ENCODE measurements at regions not wholly inside any gene's neighbourhood (a gene's known extent, or its start where the extent isn't known, plus 50 kb on each side); places are given as distances from the start of the nearest gene placed in this dataset.

- TF ChIP-seq CTCF (IDR thresholded peaks at IDR 0.05) (no peak), POLR2A (IDR thresholded peaks at IDR 0.05; ENCODE audit: low read length) (no peak), ZFP36 (IDR thresholded peaks at IDR 0.05; ENCODE audit: borderline replicate concordance, partially characterized antibody) (no peak), NFE2L2 (conservative IDR thresholded peaks at IDR 0.05; ENCODE audit: low read length) (no peak), HOXA7 (CRISPR knock-in tag; IDR thresholded peaks at IDR 0.05) (no peak), RNF2 (IDR thresholded peaks at IDR 0.05; ENCODE audit: borderline replicate concordance, low read depth) (no peak), REST (IDR thresholded peaks at IDR 0.05) (no peak), EP300 (IDR thresholded peaks at IDR 0.05) (no peak), KDM1A (IDR thresholded peaks at IDR 0.05; ENCODE audit: low read depth) (no peak), ESRRA (IDR thresholded peaks at IDR 0.05; ENCODE audit: borderline replicate concordance, low read length) (no peak), MAFK (IDR thresholded peaks at IDR 0.05; ENCODE audit: partially characterized antibody) (no peak), RAD21 (conservative IDR thresholded peaks at IDR 0.05 in 1 of 2, IDR thresholded peaks at IDR 0.05 in 1 of 2) (no peak), MYC (IDR thresholded peaks at IDR 0.05; ENCODE audit: borderline replicate concordance, low read length) (no peak), E2F6 (IDR thresholded peaks at IDR 0.05; ENCODE audit: borderline replicate concordance, low read depth) (no peak)
These were observed 456.1 kb downstream of the FGF13 start for GRCh38 chrX:138255373-138255772.

All from A549 (cell line).